GM12878 (cell line): ENCODE measurements at regions not wholly inside any gene's neighbourhood (a gene's known extent, or its start where the extent isn't known, plus 50 kb on each side); places are given as distances from the start of the nearest gene placed in this dataset.

ENCODE experiments used
- LARP7 ChIP-seq: fragments of 450-650 bp; IDR thresholded peaks from 2 replicates; pipeline ENCODE4 v1.6.1; 2017; ENCODE audit warnings: mild to moderate bottlenecking
- USF1 ChIP-seq: IDR thresholded peaks from 2 replicates; pipeline ENCODE4 v1.6.1; 2011; ENCODE audit warnings: borderline replicate concordance, low read depth, mild to moderate bottlenecking, moderate library complexity, mixed read lengths, low read length; ENCODE audit not compliant: insufficient read depth; ENCODE audit errors: extremely low read length

- TF ChIP-seq USF1, result no peak
- no peak for TF ChIP-seq LARP7
These were observed 95.9 kb upstream of the COL5A1 start for GRCh38 chr9:134545543-134546245.
